NT2/D1 (cell line): ENCODE measurements at regions not wholly inside any gene's neighbourhood (a gene's known extent, or its start where the extent isn't known, plus 50 kb on each side); places are given as distances from the start of the nearest gene placed in this dataset.

Experiments
- SUZ12 ChIP-seq: IDR thresholded peaks from 2 replicates; pipeline ENCODE4 v1.6.1; 2011; ENCODE audit not compliant: insufficient read length, insufficient read depth; ENCODE audit errors: extremely low read depth
- YY1 ChIP-seq: IDR thresholded peaks from 2 replicates; pipeline ENCODE4 v1.6.1; 2011; ENCODE audit not compliant: insufficient read length, insufficient read depth

DNA sequence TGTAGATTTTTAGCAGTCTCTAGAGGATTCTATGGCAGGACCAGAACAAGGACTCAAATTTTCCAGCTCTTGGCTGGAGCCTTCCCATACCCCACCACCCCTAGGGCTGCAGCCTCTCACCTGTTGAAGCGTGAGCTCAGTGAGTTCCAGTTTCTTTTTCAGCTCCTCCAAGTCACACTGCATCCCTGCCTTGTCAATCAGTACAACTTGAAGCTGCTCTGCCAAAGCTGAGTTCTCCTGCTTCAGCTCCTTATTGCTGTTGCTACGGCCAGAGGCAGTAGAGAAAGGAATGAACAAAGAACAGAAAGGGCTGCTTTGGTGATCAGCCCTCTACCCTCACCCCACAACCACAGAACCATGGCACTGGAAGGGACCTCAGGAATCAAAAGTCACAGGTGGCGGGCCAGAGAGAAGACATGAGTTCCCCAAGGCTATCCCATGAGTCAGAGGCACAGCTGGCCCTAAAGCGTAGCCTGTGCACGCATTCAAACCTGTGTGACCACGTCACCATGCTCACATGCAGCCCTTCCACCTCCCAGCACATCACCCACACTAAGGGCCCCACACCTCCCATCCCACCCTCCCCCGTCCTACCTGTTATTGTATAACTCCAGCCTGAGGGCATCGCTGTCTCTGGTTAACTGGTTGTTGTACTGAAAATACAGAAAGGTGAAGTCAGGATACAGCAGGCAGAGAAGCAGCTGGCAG, 83.3 kb upstream of the C2CD4B start:
- TF ChIP-seq YY1 = no peak
- TF ChIP-seq SUZ12 = no peak
